HepG2 (cell line): ENCODE measurements at regions not wholly inside any gene's neighbourhood (a gene's known extent, or its start where the extent isn't known, plus 50 kb on each side); places are given as distances from the start of the nearest gene placed in this dataset.

Source experiments
- ARNTL ChIP-seq: sonication (generic); formaldehyde crosslinking; IDR thresholded peaks from 2 replicates; pipeline ENCODE4 v1.4.0; 2020; ENCODE audit warnings: mild to moderate bottlenecking, missing genetic modification reagents
- CREM ChIP-seq, 2 experiments: sonication (generic) in 1 of 2; formaldehyde crosslinking in 1 of 2; IDR thresholded peaks; 2 replicates each; pipeline versions ENCODE4 v1.4.0 to v1.6.1; 2016 to 2020; ENCODE audit warnings: antibody characterized with exemption in 1 of 2, mild to moderate bottlenecking in 1 of 2, missing genetic modification reagents in 1 of 2
- NPAS2 ChIP-seq: sonication (generic); formaldehyde crosslinking; IDR thresholded peaks from 2 replicates; pipeline ENCODE4 v1.8.0; 2022; ENCODE audit warnings: mild to moderate bottlenecking, missing genetic modification reagents, borderline replicate concordance
- POLR2AphosphoS5 ChIP-seq: IDR thresholded peaks from 2 replicates; pipeline ENCODE4 v1.6.1; 2012; ENCODE audit warnings: low read depth, low read length
- SAP130 ChIP-seq: IDR thresholded peaks from 2 replicates; pipeline ENCODE4 v1.6.1; 2016; ENCODE audit warnings: low read depth
- ZFP1 ChIP-seq: IDR thresholded peaks from 2 replicates; pipeline ENCODE4 v1.6.1; 2016
- ZKSCAN5 ChIP-seq: sonication (generic); formaldehyde crosslinking; IDR thresholded peaks from 2 replicates; pipeline ENCODE4 v1.5.1; 2020; ENCODE audit warnings: mild to moderate bottlenecking, missing genetic modification reagents
- ZNF282 ChIP-seq: fragments of 450-650 bp; IDR thresholded peaks from 2 replicates; pipeline ENCODE4 v1.6.1; 2018; ENCODE audit not compliant: partially characterized antibody
- ZNF292 ChIP-seq: sonication (generic); formaldehyde crosslinking; IDR thresholded peaks from 2 replicates; pipeline ENCODE4 v1.8.1; 2022; ENCODE audit warnings: mild to moderate bottlenecking, low read depth, missing genetic modification reagents, borderline replicate concordance
- TF ChIP-seq, protein P1 (sequence below): sonication (generic); formaldehyde crosslinking; IDR thresholded peaks from 2 replicates; pipeline ENCODE4 v1.5.0; 2020; ENCODE audit warnings: mild to moderate bottlenecking, missing genetic modification reagents, moderate library complexity
- TF ChIP-seq, protein P2 (sequence below), 2 experiments: IDR thresholded peaks; 2 replicates each; pipeline ENCODE4 v1.6.1; 2011 to 2012; ENCODE audit warnings: low read length in 2 of 2, borderline replicate concordance in 1 of 2, low read depth in 1 of 2, mild to moderate bottlenecking in 1 of 2, moderate library complexity in 1 of 2

DNA sequence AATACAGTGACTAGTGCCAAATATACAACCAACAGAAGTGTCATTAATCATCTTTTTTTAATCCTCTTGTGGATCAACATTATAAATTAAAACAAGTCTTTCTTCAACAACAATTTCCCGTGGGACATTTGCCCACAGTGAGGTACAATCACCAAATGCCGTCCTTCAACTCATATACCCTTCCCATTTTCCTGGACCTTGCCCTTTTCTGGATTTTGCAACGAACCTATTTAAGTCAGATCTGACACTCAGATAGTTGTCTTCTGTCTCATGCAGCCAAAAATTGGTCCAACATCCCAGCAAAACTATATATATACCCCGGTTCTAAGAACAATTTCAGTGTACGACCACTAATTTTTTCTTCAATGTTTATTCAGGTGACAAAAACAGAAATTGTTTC is 324.0 kb downstream of the DSEL start:
- TF ChIP-seq ARNTL (CRISPR knock-in tag): no peak
- no peak for TF ChIP-seq ZNF292 (CRISPR knock-in tag)
- TF ChIP-seq, protein P1, sequence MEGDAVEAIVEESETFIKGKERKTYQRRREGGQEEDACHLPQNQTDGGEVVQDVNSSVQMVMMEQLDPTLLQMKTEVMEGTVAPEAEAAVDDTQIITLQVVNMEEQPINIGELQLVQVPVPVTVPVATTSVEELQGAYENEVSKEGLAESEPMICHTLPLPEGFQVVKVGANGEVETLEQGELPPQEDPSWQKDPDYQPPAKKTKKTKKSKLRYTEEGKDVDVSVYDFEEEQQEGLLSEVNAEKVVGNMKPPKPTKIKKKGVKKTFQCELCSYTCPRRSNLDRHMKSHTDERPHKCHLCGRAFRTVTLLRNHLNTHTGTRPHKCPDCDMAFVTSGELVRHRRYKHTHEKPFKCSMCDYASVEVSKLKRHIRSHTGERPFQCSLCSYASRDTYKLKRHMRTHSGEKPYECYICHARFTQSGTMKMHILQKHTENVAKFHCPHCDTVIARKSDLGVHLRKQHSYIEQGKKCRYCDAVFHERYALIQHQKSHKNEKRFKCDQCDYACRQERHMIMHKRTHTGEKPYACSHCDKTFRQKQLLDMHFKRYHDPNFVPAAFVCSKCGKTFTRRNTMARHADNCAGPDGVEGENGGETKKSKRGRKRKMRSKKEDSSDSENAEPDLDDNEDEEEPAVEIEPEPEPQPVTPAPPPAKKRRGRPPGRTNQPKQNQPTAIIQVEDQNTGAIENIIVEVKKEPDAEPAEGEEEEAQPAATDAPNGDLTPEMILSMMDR (CRISPR knock-in tag): no peak
- TF ChIP-seq POLR2AphosphoS5: no peak
- no peak for TF ChIP-seq SAP130 (CRISPR knock-in tag)
- TF ChIP-seq CREM (IDR thresholded peaks at IDR 0.05): no peak
- TF ChIP-seq CREM (CRISPR knock-in tag; IDR thresholded peaks at IDR 0.05): no peak
- no peak for TF ChIP-seq ZNF282
- no peak for TF ChIP-seq NPAS2 (CRISPR knock-in tag)
- TF ChIP-seq, protein P2, sequence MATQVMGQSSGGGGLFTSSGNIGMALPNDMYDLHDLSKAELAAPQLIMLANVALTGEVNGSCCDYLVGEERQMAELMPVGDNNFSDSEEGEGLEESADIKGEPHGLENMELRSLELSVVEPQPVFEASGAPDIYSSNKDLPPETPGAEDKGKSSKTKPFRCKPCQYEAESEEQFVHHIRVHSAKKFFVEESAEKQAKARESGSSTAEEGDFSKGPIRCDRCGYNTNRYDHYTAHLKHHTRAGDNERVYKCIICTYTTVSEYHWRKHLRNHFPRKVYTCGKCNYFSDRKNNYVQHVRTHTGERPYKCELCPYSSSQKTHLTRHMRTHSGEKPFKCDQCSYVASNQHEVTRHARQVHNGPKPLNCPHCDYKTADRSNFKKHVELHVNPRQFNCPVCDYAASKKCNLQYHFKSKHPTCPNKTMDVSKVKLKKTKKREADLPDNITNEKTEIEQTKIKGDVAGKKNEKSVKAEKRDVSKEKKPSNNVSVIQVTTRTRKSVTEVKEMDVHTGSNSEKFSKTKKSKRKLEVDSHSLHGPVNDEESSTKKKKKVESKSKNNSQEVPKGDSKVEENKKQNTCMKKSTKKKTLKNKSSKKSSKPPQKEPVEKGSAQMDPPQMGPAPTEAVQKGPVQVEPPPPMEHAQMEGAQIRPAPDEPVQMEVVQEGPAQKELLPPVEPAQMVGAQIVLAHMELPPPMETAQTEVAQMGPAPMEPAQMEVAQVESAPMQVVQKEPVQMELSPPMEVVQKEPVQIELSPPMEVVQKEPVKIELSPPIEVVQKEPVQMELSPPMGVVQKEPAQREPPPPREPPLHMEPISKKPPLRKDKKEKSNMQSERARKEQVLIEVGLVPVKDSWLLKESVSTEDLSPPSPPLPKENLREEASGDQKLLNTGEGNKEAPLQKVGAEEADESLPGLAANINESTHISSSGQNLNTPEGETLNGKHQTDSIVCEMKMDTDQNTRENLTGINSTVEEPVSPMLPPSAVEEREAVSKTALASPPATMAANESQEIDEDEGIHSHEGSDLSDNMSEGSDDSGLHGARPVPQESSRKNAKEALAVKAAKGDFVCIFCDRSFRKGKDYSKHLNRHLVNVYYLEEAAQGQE (IDR thresholded peaks at IDR 0.05; ENCODE audit: borderline replicate concordance in 1 of 2, low read depth in 1 of 2, low read length in 2 of 2): no peak
- TF ChIP-seq ZKSCAN5 (CRISPR knock-in tag): no peak
- no peak for TF ChIP-seq ZFP1 (CRISPR knock-in tag)
